GM23338 (cell line): ENCODE measurements at regions not wholly inside any gene's neighbourhood (a gene's known extent, or its start where the extent isn't known, plus 50 kb on each side); places are given as distances from the start of the nearest gene placed in this dataset.

Experiments
- ATAC-seq: fragments of 200-7000 bp; cut with Tn5 transposase; 3 replicates; pipeline ENCODE4 v1.9.1; 2020
- DNase-seq: peaks from one replicate; pipeline ENCODE4 v3.0.0-alpha.2; 2015; ENCODE audit warnings: low spot score
- H2AFZ ChIP-seq: fragments of 200-600 bp; sonication (generic); 2 replicates; pipeline ENCODE4 v1.8.0; 2016; ENCODE audit warnings: antibody characterized with exemption, mild to moderate bottlenecking, moderate library complexity
- H3F3A ChIP-seq: fragments of 200-600 bp; sonication (generic); replicated peaks from 2 replicates; pipeline ENCODE4 v1.8.0; 2017; ENCODE audit warnings: antibody characterized with exemption, mixed run types, low read depth
- H3K27ac ChIP-seq: fragments of 200-600 bp; sonication (generic); 2 replicates; pipeline ENCODE4 v1.6.1; 2016; ENCODE audit warnings: low read depth
- H3K27me3 ChIP-seq: fragments of 200-600 bp; sonication (generic); 2 replicates; pipeline ENCODE4 v1.8.0; 2016; ENCODE audit warnings: mild to moderate bottlenecking, mixed run types, moderate library complexity; ENCODE audit not compliant: insufficient read depth
- H3K36me3 ChIP-seq: fragments of 200-600 bp; sonication (generic); 2 replicates; pipeline ENCODE4 v1.8.0; 2016; ENCODE audit warnings: mild to moderate bottlenecking; ENCODE audit not compliant: insufficient read depth
- H3K4me1 ChIP-seq: fragments of 200-600 bp; sonication (generic); 2 replicates; pipeline ENCODE4 v1.8.0; 2016; ENCODE audit warnings: mild to moderate bottlenecking, moderate library complexity; ENCODE audit not compliant: insufficient read depth
- H3K4me2 ChIP-seq: fragments of 200-600 bp; sonication (generic); 2 replicates; pipeline ENCODE4 v1.7.1; 2017; ENCODE audit warnings: mixed run types
- H3K4me3 ChIP-seq: fragments of 200-600 bp; sonication (generic); 2 replicates; pipeline ENCODE4 v1.6.1; 2016; ENCODE audit warnings: mixed run types
- H3K79me2 ChIP-seq: fragments of 200-600 bp; sonication (generic); replicated peaks from 2 replicates; pipeline ENCODE4 v1.8.0; 2017; ENCODE audit warnings: mild to moderate bottlenecking; ENCODE audit not compliant: insufficient read depth
- H3K9me2 ChIP-seq: fragments of 200-600 bp; sonication (generic); 2 replicates; pipeline ENCODE4 v1.8.0; 2017; ENCODE audit not compliant: insufficient read depth
- H4K20me1 ChIP-seq: fragments of 200-600 bp; sonication (generic); replicated peaks from 2 replicates; pipeline ENCODE4 v1.8.0; 2017; ENCODE audit warnings: mild to moderate bottlenecking; ENCODE audit not compliant: insufficient read depth
- H3K27ac Mint-ChIP-seq: 2 replicates; pipeline ENCODE4 v1.8.0; 2020; ENCODE audit warnings: inconsistent platforms, mild to moderate bottlenecking, moderate library complexity, mixed read lengths
- H3K27me3 Mint-ChIP-seq: 3 replicates; pipeline ENCODE4 v1.8.0; 2022; ENCODE audit warnings: low read depth, mild to moderate bottlenecking, moderate library complexity, mixed read lengths, inconsistent platforms; ENCODE audit not compliant: insufficient read depth, poor library complexity
- H3K36me3 Mint-ChIP-seq: 3 replicates; pipeline ENCODE4 v1.8.0; 2021; ENCODE audit warnings: low read depth, mild to moderate bottlenecking, inconsistent platforms, moderate library complexity, mixed read lengths
- H3K4me1 Mint-ChIP-seq: 3 replicates; pipeline ENCODE4 v1.8.0; 2020; ENCODE audit warnings: mild to moderate bottlenecking, inconsistent platforms, mixed read lengths
- H3K4me3 Mint-ChIP-seq: 3 replicates; pipeline ENCODE4 v1.8.0; 2021; ENCODE audit warnings: moderate library complexity, mild to moderate bottlenecking, inconsistent platforms, mixed read lengths
- H3K9me3 Mint-ChIP-seq: 3 replicates; pipeline ENCODE4 v1.8.0; 2020; ENCODE audit warnings: moderate library complexity, mild to moderate bottlenecking, inconsistent platforms, mixed read lengths
- EZH2phosphoT487 ChIP-seq: fragments of 200-600 bp; sonication (generic); IDR thresholded peaks from one replicate; pipeline ENCODE4 v1.8.1; 2018; ENCODE audit warnings: antibody characterized with exemption; ENCODE audit not compliant: unreplicated experiment
- NANOG ChIP-seq: IDR thresholded peaks from 2 replicates; pipeline ENCODE4 v1.6.1; 2016; ENCODE audit warnings: antibody characterized with exemption, borderline replicate concordance
- POLR2AphosphoS5 ChIP-seq: IDR thresholded peaks from 2 replicates; pipeline ENCODE4 v1.6.1; 2016; ENCODE audit warnings: antibody characterized with exemption, low read depth
- ZNF331 ChIP-seq: fragments of 250-450 bp; sonication (Bioruptor Pico); IDR thresholded peaks from 2 replicates; pipeline ENCODE4 v1.5.0; 2020; ENCODE audit warnings: low read depth, mild to moderate bottlenecking, moderate library complexity
- TF ChIP-seq, protein P1 (sequence below): IDR thresholded peaks from 2 replicates; pipeline ENCODE4 v1.6.1; 2016; ENCODE audit warnings: antibody characterized with exemption
- TF ChIP-seq, protein P2 (sequence below), 2 experiments: fragments of 200-600 bp in 1 of 2; sonication (generic) in 1 of 2; conservative IDR thresholded peaks; 2 replicates each; pipeline versions ENCODE4 v1.5.1 to v1.6.1; 2016 to 2017; ENCODE audit warnings: antibody characterized with exemption in 2 of 2, low read depth in 2 of 2, mild to moderate bottlenecking in 2 of 2, moderate library complexity in 1 of 2

DNA sequence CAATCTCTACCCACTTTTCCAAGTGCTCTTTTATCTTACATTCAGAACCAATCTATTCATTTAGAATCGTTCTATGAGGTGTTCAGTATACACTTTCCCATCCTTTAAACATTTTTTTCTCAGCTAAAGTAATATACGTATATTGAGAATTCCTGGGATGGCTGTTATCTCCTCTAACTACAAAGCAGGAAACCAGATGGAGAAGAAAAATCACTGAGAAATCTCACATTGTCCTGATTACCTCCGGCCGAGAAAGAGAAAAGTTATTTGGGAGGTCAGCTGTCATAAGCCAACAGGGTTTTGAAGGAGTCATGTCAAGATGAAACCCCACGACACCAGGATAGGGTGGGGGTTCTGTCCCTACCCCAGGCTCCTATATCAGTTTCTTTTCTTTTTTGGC, 99.2 kb upstream of the KDM7A start:
- H3K27ac Mint-ChIP-seq: no peak overlapping the region
- no peaks in the 10 kb centered on the region; the same call in 2 of the 3 replicates for H3K4me1 Mint-ChIP-seq
- H4K20me1 ChIP-seq: no peaks in the 10 kb centered on the region
- no peak overlapping the region for H3K4me3 Mint-ChIP-seq
- no peaks in the 10 kb centered on the region for H3F3A ChIP-seq
- peaks cover 6% of the 10 kb centered on the region; the same call in 1 of the 2 replicates for H3K9me2 ChIP-seq
- peaks cover 3% of the 10 kb centered on the region; the same call in 1 of the 3 replicates for H3K9me3 Mint-ChIP-seq
- H3K79me2 ChIP-seq: no peaks in the 10 kb centered on the region
- DNase-seq (no peak), ATAC-seq (no peak)
- no peaks in the 10 kb centered on the region for H3K36me3 ChIP-seq
- peaks cover 2% of the 10 kb centered on the region for H3K27me3 Mint-ChIP-seq
- H2AFZ ChIP-seq: no peak overlapping the region
- TF ChIP-seq, protein P1, sequence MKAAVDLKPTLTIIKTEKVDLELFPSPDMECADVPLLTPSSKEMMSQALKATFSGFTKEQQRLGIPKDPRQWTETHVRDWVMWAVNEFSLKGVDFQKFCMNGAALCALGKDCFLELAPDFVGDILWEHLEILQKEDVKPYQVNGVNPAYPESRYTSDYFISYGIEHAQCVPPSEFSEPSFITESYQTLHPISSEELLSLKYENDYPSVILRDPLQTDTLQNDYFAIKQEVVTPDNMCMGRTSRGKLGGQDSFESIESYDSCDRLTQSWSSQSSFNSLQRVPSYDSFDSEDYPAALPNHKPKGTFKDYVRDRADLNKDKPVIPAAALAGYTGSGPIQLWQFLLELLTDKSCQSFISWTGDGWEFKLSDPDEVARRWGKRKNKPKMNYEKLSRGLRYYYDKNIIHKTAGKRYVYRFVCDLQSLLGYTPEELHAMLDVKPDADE: no peak
- TF ChIP-seq POLR2AphosphoS5 (no peak), NANOG (no peak), ZNF331 (CRISPR knock-in tag) (no peak)
- TF ChIP-seq, protein P2, sequence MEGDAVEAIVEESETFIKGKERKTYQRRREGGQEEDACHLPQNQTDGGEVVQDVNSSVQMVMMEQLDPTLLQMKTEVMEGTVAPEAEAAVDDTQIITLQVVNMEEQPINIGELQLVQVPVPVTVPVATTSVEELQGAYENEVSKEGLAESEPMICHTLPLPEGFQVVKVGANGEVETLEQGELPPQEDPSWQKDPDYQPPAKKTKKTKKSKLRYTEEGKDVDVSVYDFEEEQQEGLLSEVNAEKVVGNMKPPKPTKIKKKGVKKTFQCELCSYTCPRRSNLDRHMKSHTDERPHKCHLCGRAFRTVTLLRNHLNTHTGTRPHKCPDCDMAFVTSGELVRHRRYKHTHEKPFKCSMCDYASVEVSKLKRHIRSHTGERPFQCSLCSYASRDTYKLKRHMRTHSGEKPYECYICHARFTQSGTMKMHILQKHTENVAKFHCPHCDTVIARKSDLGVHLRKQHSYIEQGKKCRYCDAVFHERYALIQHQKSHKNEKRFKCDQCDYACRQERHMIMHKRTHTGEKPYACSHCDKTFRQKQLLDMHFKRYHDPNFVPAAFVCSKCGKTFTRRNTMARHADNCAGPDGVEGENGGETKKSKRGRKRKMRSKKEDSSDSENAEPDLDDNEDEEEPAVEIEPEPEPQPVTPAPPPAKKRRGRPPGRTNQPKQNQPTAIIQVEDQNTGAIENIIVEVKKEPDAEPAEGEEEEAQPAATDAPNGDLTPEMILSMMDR (conservative IDR thresholded peaks at IDR 0.05; ENCODE audit: low read depth in 2 of 2): no peak
- H3K4me2 ChIP-seq: no peak overlapping the region
- H3K36me3 Mint-ChIP-seq: no peaks in the 10 kb centered on the region
- no peaks in the 10 kb centered on the region for H3K27me3 ChIP-seq
- no peak overlapping the region for H3K27ac ChIP-seq
- H3K4me3 ChIP-seq: no peak overlapping the region
- H3K4me1 ChIP-seq: no peaks in the 10 kb centered on the region

DNA sequence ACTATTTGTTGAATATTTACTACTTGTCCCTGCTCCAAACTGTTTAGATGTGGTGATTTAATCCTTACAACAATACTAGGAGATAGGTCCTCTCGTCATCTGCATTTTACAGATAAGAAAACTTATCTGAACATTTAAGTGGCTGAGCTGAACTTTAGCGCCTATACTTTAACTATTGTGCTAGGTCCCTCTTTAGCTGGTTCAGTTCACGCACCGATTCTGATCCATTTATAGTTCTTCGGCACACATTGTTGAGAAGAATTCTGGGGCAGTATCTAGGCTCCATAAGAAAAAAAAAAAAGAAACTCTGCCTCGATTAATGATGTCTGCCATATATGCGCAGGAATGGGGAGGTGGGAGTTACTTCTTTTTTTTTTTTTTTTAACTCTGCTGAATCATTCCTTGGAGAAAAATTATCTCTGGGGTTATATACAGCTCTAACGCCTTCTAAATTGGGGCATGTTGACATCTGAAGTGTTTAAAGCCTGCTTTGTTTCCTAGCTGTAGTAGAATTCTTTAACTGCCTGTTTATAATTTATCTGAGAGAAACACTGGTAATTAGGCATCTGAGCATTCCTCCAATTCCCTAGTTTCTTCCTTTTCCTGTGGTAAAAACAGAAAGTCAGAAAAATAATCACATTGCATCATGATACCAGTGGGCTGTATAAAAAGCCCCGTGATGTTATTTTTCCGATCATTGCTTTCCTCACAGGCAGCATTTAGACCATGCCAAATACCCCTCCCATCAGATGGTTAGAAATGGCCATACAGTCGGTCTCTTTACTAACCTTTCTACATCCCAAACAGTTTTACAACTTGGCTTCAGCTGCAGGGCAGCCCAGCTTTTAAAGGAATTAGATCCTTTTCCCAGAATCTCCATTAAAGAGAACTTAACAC, 98.5 kb upstream of the KDM7A start:
- Histone ChIP-seq H3K4me2 (no peak overlapping the region), H3K4me1 (no peaks in the 10 kb centered on the region), H3K27me3 (no peaks in the 10 kb centered on the region), H3K36me3 (no peaks in the 10 kb centered on the region), H3K27ac (no peak overlapping the region), H3K79me2 (no peaks in the 10 kb centered on the region), H3K9me2 (peaks cover 3% of the 10 kb centered on the region; the same call in 1 of the 2 replicates), H4K20me1 (no peaks in the 10 kb centered on the region), H2AFZ (peak overlapping the region; percentile 35; the same call in 1 of the 2 replicates), H3F3A (no peaks in the 10 kb centered on the region), H3K4me3 (no peak overlapping the region)
- DNase-seq: no peak
- Mint-ChIP-seq H3K4me1 (no peaks in the 10 kb centered on the region; the same call in 2 of the 3 replicates), H3K36me3 (no peaks in the 10 kb centered on the region), H3K9me3 (peaks cover 7% of the 10 kb centered on the region; the same call in 1 of the 3 replicates), H3K27ac (no peak overlapping the region; the same call in 1 of the 2 replicates), H3K4me3 (no peak overlapping the region), H3K27me3 (peaks cover 2% of the 10 kb centered on the region)
- TF ChIP-seq ZNF331 (CRISPR knock-in tag): no peak
- TF ChIP-seq, protein P2 (conservative IDR thresholded peaks at IDR 0.05; ENCODE audit: low read depth in 2 of 2): no peak
- no peak for TF ChIP-seq EZH2phosphoT487
- ATAC-seq: no peak
